AG04450 (cell line): ENCODE measurements at regions not wholly inside any gene's neighbourhood (a gene's known extent, or its start where the extent isn't known, plus 50 kb on each side); places are given as distances from the start of the nearest gene placed in this dataset.

Experiments used
- CTCF ChIA-PET: fragments of 300-600, 350-600 bp; formaldehyde crosslinking; extraction: SDS; loops from one replicate; lab custom pipeline; 2022; ENCODE audit warnings: antibody characterized with exemption, inconsistent platforms; lab: Charles Lee
- POLR2A ChIA-PET: fragments of 350-600 bp; formaldehyde crosslinking; extraction: SDS; loops from one replicate; lab custom pipeline; 2021; ENCODE audit warnings: antibody characterized with exemption, inconsistent platforms; lab: Yijun Ruan, JAX
- DNase-seq: peaks from one replicate; pipeline ENCODE4 v3.0.0-alpha.2; 2011; ENCODE audit warnings: low read depth, low spot score
- H3K27ac ChIP-seq: one replicate; pipeline ENCODE4 v1.5.1; 2012; ENCODE audit warnings: low read depth, low read length, control low read depth
- H3K27me3 ChIP-seq: one replicate; pipeline ENCODE4 v1.6.0; 2012; ENCODE audit warnings: low read length; ENCODE audit not compliant: control insufficient read depth, insufficient read depth
- H3K4me3 ChIP-seq: 2 replicates; pipeline ENCODE4 v1.5.1; 2011; ENCODE audit warnings: mild to moderate bottlenecking, low read depth, low read length, control low read depth
- H3K9me3 ChIP-seq: 2 replicates; pipeline ENCODE4 v1.5.1; 2012; ENCODE audit warnings: low read length; ENCODE audit not compliant: control insufficient read depth, insufficient read depth
- TF ChIP-seq, protein P1 (sequence below): IDR thresholded peaks from 2 replicates; pipeline ENCODE4 v1.5.1; 2011; ENCODE audit warnings: low read depth, low read length, control low read depth, inconsistent platforms

DNA sequence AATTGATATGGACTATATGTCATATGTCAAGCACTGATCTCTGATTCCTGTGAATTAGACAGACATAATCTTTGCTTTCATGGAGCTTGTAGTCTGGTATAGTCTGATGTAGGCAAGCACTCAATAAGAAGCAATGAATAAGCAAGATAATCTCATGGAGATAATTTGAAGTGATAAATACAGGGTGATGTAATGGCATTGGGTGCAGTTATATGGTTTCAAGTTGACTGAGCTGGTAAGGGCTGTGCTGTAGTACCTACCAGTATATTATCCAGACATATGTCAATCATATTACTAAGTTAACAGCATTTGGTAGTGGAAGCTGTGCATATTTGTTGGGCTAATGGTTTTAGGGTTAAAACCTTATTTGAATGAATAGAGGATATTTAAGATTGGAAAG, 117.5 kb upstream of the PRPS1L1 start:
- no peak overlapping the region for H3K4me3 ChIP-seq
- H3K27me3 ChIP-seq = no peaks in the 10 kb centered on the region
- ChIA-PET CTCF (no interaction called here), POLR2A (no interaction called here)
- DNase-seq = no peak
- no peaks in the 10 kb centered on the region for H3K9me3 ChIP-seq
- no peak overlapping the region for H3K27ac ChIP-seq
- TF ChIP-seq, protein P1, sequence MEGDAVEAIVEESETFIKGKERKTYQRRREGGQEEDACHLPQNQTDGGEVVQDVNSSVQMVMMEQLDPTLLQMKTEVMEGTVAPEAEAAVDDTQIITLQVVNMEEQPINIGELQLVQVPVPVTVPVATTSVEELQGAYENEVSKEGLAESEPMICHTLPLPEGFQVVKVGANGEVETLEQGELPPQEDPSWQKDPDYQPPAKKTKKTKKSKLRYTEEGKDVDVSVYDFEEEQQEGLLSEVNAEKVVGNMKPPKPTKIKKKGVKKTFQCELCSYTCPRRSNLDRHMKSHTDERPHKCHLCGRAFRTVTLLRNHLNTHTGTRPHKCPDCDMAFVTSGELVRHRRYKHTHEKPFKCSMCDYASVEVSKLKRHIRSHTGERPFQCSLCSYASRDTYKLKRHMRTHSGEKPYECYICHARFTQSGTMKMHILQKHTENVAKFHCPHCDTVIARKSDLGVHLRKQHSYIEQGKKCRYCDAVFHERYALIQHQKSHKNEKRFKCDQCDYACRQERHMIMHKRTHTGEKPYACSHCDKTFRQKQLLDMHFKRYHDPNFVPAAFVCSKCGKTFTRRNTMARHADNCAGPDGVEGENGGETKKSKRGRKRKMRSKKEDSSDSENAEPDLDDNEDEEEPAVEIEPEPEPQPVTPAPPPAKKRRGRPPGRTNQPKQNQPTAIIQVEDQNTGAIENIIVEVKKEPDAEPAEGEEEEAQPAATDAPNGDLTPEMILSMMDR = no peak

DNA sequence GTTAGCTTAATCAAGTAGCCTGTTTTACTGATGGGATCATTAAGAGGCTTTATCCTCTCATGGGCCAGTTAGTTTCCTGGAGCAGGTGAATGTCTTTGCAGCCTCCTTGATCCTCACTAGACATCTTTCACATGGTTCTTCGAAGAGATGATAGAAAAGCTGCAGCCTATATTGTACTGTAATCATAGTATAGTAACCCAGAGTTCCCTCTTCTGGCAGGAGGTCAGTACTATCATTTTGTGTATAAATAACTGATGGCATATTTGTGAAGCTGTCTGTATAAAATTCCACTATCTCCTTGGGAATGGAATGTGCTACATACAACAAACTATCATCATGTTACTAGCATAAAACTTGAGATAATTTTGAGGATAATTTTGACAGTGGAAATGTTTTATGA, 123.8 kb upstream of the PRPS1L1 start:
- no peaks in the 10 kb centered on the region for H3K9me3 ChIP-seq
- TF ChIP-seq, protein P1 = peak; percentile 23
- no peaks in the 10 kb centered on the region for H3K27me3 ChIP-seq
- H3K27ac ChIP-seq = no peak overlapping the region
- no peak for DNase-seq
- no peak overlapping the region for H3K4me3 ChIP-seq
- POLR2A ChIA-PET = no interaction called here
- CTCF ChIA-PET = interaction anchor here (0.6 to 2.0 kb wide), 4 partner anchors 298 to 383 kb away, joined by 3 to 13 read pairs (median 4); no protein-coding TSS in a partner anchor

DNA sequence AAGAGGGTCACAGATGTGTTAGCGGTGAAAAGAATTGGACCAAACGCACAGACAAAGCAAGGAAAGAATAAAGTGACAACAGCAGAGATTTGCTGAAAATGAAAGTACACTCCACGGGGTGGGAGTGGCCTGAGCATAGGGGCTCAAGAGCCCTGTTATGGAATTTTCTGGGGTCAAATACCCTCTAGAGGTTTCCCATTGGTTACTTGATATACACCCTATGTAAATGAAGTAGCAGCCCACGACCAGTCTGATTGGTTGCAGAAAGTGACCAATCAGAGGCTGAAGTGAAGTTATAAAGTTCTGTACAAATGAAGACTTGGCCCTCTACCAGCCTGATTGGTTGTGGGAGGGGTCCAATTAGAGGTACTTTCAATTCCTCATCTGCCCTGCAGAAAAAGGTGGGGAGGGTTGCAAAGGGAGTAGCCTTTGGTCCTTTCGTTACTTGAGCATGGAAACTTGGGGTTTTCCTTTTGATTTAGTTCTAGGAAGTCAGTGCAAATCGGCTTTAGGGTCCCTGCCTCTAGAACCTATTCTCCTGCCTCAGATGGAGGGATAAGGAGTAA, 125.6 kb upstream of the PRPS1L1 start:
- DNase-seq = no peak
- TF ChIP-seq, protein P1 = no peak
- ChIA-PET CTCF (no interaction called here), POLR2A (no interaction called here)
- Histone ChIP-seq H3K27me3 (no peaks in the 10 kb centered on the region), H3K9me3 (no peaks in the 10 kb centered on the region), H3K27ac (no peak overlapping the region), H3K4me3 (no peak overlapping the region)

DNA sequence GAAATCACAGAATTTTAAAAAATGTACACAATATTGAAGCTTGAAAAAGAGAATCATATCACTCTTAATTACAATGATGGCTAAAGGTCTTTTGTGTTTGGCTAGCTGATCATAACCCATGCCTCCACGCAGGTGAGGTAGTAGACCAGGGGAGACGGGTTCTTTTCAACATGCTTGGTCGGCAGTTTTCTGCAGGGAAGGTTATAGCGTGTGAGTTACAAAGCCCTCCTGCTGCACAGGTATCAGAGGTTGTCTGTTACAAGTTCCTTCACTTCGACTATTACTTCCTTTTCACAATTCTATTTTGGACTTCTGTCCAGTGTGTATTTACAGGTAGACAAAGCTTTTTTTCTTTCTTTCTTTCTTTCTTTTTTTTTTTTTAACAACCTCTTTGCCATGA, 127.1 kb upstream of the PRPS1L1 start:
- H3K27ac ChIP-seq = no peak overlapping the region
- POLR2A ChIA-PET = no interaction called here
- H3K4me3 ChIP-seq = no peak overlapping the region
- TF ChIP-seq, protein P1 = no peak
- no peaks in the 10 kb centered on the region for H3K9me3 ChIP-seq
- DNase-seq = no peak
- CTCF ChIA-PET = no interaction called here
- no peaks in the 10 kb centered on the region for H3K27me3 ChIP-seq

DNA sequence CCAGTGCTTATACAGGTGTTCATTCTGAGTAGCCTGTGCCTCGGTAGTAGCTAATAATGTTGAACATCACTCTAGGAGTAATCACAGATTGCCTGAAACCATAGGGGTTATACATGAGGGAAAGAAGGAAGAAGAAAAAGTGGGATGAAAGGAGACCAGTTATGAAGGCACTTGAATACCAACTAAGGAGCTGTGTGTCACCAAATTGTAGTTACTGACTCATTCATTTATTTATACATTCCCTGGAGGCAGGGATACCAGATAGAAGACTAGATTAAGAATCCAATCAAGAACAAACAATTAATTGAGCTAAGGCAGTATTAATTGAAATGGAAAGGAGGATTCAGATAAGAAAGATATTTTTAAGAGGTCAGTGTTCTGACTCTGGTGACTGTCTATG, 129.6 kb upstream of the PRPS1L1 start:
- Histone ChIP-seq H3K27me3 (no peaks in the 10 kb centered on the region), H3K4me3 (no peak overlapping the region), H3K9me3 (no peaks in the 10 kb centered on the region), H3K27ac (no peak overlapping the region)
- ChIA-PET CTCF (interaction anchor here (0.7 kb wide), 1 partner anchor 387 kb away, joined by 3 read pairs; no protein-coding TSS in a partner anchor), POLR2A (no interaction called here)
- TF ChIP-seq, protein P1 = no peak
- no peak for DNase-seq
